ENCODE measurements at regions not wholly inside any gene's neighbourhood (a gene's known extent, or its start where the extent isn't known, plus 50 kb on each side); places are given as distances from the start of the nearest gene placed in this dataset.
A peak's percentile ranks its signal among the peaks of the same experiment; 100 is the strongest.

DNA sequence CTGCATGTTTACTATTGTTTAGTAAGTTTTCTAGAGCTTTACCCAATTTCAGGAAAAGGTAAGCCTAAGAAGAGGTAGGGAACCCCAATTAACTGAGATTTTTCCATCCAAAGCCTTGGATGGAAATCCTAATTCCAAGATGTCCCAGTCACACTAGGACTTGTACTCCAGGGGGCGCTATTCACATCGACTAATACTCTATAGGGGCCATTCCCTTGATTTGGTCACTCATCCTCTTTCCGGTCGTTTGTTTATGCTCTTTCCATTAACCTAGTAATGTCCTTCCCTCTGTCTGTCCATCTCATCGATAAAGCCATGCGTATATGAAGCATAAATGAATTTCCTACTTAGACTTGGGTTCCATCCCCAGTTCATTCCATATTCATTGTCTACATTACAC lies 80.8 kb upstream of the FUCA2 start:
- no peak for DNase-seq

GRCh38 chr6:143591441-143591840 lies 79.9 kb upstream of the FUCA2 start:
- DNase-seq, result no peak

- no peak for DNase-seq
Observed at GRCh38 chr6:143589162-143589561, 77.6 kb upstream of the FUCA2 start.

DNA sequence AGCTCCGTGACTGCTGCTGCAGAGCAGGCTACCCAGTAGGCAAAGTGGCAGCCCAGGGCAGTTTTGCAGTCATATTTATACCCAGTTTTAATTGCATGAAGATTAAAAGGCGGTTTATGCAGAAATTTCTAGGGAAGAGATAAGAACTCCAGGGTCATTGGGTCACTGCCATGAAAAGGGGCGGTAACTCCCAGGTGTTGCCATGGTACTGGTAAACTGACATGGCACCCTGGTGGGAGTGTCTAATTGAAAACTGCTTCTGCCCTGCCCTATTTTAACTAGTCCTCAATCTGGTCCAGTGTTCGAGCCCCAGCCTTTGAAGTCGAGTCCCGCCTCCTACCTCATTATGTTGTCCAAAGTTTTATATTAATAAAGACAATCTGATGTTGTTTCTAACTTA lies 75.0 kb upstream of the FUCA2 start:
- no peak for DNase-seq

GRCh38 chr6:143585716-143586115 lies 74.2 kb upstream of the FUCA2 start:
- no peak for DNase-seq

GRCh38 chr6:143585241-143585640 lies 73.7 kb upstream of the FUCA2 start:
- DNase-seq, result no peak

- DNase-seq, result no peak
Observed at GRCh38 chr6:143583542-143584327, 72.2 kb upstream of the FUCA2 start.

GRCh38 chr6:143581835-143582480 lies 70.4 kb upstream of the FUCA2 start:
- no peak for DNase-seq

- no peak for DNase-seq
Observed at GRCh38 chr6:143579703-143580102, 68.2 kb upstream of the FUCA2 start.

DNA sequence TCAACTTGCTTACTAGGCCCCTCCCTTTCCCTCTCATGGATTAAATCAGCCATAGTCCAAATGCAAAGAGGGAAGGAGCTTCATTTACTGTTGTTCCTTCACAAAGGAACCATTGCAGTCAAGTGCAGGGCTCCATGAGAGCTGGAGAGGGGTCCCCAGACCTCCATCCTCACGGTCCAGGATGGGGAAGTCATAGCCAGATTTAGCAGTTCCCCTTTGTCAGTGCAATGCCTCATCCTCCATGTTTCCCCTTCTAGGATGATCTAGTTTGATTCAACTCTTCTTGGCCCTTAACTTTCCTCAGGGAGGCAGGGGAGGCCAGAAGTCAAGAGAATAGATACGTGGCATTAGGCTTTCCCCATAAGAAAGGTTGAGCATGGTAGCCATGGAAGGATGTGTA lies 66.5 kb upstream of the FUCA2 start:
- DNase-seq, result no peak

- DNase-seq, result no peak
Observed at GRCh38 chr6:143575901-143576426, 64.4 kb upstream of the FUCA2 start.

DNA sequence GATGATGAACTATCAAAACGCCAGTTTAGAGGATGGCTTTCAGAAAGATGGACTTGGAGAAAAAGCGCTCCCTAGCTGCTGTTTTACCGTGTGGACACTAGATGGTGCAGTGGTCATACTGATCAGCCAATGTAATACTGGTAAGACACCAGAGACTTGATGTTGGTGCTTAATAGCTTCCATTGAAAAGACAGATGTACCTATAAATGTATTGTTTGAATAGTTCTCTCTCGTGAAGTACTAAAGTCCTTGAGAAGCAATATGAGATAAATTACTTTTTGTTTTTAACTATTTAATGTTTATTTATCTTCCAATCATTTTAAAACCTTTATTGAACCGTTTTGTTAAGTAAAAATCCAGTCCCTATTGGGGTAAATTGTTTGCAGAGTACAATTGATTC lies 63.9 kb upstream of the FUCA2 start:
- peak; percentile 16 for DNase-seq

DNA sequence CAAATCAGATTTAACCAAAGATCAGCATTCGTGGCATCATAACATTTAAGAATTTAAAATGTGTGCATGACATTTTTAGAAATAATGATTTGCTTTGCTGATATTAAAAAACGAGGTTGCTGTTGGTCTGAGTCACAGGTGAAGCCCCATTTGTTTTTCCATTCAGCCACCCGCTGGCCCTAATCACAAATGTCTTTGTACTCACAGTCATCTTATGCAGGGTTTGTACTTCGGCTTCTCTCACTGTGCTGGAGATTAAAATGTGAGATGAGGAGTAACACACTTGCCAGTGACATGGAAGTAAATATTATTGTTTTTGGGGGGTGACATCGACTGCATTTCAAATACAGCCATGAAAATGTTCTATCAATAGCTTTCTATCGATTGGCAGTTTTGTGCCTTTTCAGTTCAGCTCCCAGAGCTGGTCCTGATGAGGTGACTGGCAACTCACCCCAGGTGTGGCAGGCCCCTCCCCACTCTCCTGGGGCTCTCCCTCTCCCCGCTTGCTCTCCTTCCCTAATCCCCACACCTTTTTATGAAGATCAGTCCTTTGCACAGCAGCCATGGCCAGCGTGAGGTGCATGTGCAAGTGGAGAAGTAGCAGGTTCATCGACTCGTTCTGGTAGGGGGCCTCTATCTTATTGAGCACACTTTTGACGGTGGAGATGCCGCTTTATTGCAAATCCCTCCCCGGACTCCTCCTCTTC lies 58.8 kb upstream of the FUCA2 start:
- no peak for DNase-seq

DNA sequence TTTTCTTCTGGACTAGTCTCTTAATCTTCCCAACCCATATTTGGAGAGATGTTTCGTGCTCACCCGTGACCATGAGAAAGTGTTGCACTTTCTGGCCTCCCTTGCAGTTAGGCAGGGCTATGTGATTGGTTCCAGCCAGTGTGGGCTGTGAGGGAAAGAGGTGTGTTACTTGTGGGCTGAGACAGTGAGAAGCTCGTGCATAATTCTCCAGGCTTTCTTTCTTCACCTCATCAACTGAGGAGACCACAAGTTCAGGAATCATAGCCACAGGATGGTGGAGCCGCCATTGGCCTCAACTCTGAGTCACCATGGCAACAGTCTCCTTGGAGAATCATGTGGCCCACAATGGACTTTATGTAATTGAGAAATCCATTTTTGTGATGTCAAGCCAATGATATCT lies 57.5 kb upstream of the FUCA2 start:
- DNase-seq, result no peak

- no peak for DNase-seq
Observed at GRCh38 chr6:143564484-143565017, 53.0 kb upstream of the FUCA2 start.

DNA sequence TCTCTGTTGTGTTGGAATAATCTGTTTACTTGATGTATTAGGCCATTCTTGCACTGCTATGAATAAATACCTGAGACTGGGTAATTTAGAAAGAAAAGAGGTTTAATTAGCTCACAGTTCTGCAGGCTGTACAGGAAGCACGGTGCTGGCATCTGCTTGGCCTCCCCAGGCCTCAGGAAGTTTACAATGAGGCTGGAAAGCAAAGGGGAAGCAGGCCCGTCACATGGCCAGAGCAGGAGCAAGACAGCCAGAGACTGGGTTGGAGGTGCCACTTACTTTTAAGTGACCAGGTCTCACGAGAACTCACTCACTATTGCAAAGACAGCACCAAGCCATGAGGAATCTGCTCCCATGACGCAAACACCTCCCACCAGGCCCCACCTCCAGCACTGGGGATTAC lies 50.6 kb upstream of the FUCA2 start:
- DNase-seq, result no peak
